Stimulated activated naive CD8-positive, alpha-beta T cell treated with anti-CD3 and anti-CD28 coated beads, Interleukin-15, amount 100 ng/mL, for 72 hours (primary cell): ENCODE measurements at regions not wholly inside any gene's neighbourhood (a gene's known extent, or its start where the extent isn't known, plus 50 kb on each side); places are given as distances from the start of the nearest gene placed in this dataset.

Experiments
- ATAC-seq: fragments of 150-1000 bp; cut with Tn5 transposase; 2 replicates; pipeline ENCODE4 v1.10.0; 2021; ENCODE audit warnings: mild to moderate bottlenecking, moderate library complexity
- DNase-seq, 2 donors: peaks; one replicate each; pipeline ENCODE4 v3.0.0; 2021 to 2022
- H3K27ac Mint-ChIP-seq, 2 donors: one replicate each; pipeline ENCODE4 v1.8.0; 2022; ENCODE audit warnings: mild to moderate bottlenecking in 2 of 2, mixed read lengths in 2 of 2, moderate library complexity in 2 of 2
- H3K27me3 Mint-ChIP-seq: one replicate; pipeline ENCODE4 v1.8.0; 2022; ENCODE audit warnings: mixed read lengths
- H3K4me1 Mint-ChIP-seq: one replicate; pipeline ENCODE4 v1.8.0; 2022; ENCODE audit warnings: mild to moderate bottlenecking, mixed read lengths
- H3K4me3 Mint-ChIP-seq, 2 donors: one replicate each; pipeline ENCODE4 v1.8.0; 2022; ENCODE audit warnings: mild to moderate bottlenecking in 2 of 2, mixed read lengths in 2 of 2, moderate library complexity in 1 of 2
- H3K9me3 Mint-ChIP-seq, 2 donors: one replicate each; pipeline ENCODE4 v1.8.0; 2022; ENCODE audit warnings: mixed read lengths in 2 of 2

GRCh38 chr5:86756839-86757238 is 139.1 kb downstream of the COX7C start:
- Mint-ChIP-seq H3K4me3 (no peak overlapping the region), H3K27ac (no peak overlapping the region), H3K4me1 (no peaks in the 10 kb centered on the region), H3K9me3 (peaks cover 7% of the 10 kb centered on the region in 2 donors), H3K27me3 (no peaks in the 10 kb centered on the region)
- DNase-seq = no peak
- ATAC-seq = no peak

GRCh38 chr5:86757824-86758223 is 140.1 kb downstream of the COX7C start:
- DNase-seq = no peak
- Mint-ChIP-seq H3K27me3 (no peaks in the 10 kb centered on the region), H3K4me1 (no peaks in the 10 kb centered on the region), H3K4me3 (no peak overlapping the region), H3K27ac (no peak overlapping the region), H3K9me3 (peaks cover 7% of the 10 kb centered on the region in 2 donors)
- ATAC-seq = no peak

- no peaks in the 10 kb centered on the region for H3K4me1 Mint-ChIP-seq
- H3K4me3 Mint-ChIP-seq = no peak overlapping the region
- H3K27ac Mint-ChIP-seq = no peak overlapping the region
- DNase-seq (no peak), ATAC-seq (no peak)
- H3K27me3 Mint-ChIP-seq = no peaks in the 10 kb centered on the region
- H3K9me3 Mint-ChIP-seq = peaks cover 7% of the 10 kb centered on the region in 2 donors
These were observed 142.9 kb downstream of the COX7C start for GRCh38 chr5:86760661-86761060.

GRCh38 chr5:86763929-86764328 is 146.2 kb downstream of the COX7C start:
- Mint-ChIP-seq H3K4me3 (no peak overlapping the region), H3K9me3 (peaks cover 0 to 1% of the 10 kb centered on the region in 2 donors), H3K4me1 (no peaks in the 10 kb centered on the region), H3K27me3 (no peaks in the 10 kb centered on the region), H3K27ac (no peak overlapping the region)
- ATAC-seq = no peak
- no peak for DNase-seq

GRCh38 chr5:86765778-86766502 is 148.2 kb downstream of the COX7C start:
- H3K27ac Mint-ChIP-seq = no peak overlapping the region
- ATAC-seq = no peak

GRCh38 chr5:86768699-86769202 is 151.0 kb downstream of the COX7C start:
- Mint-ChIP-seq H3K9me3 (peaks cover 0 to 10% of the 10 kb centered on the region in 2 donors), H3K27me3 (no peaks in the 10 kb centered on the region), H3K4me1 (no peaks in the 10 kb centered on the region), H3K4me3 (no peak overlapping the region), H3K27ac (no peak overlapping the region)
- ATAC-seq (no peak), DNase-seq (no peak)

More at GRCh38 chr5:86765778-86766502, 148.2 kb downstream of the COX7C start:
- Mint-ChIP-seq H3K27me3 (no peaks in the 10 kb centered on the region), H3K4me3 (no peak overlapping the region), H3K9me3 (peaks cover 0 to 10% of the 10 kb centered on the region in 2 donors), H3K4me1 (no peaks in the 10 kb centered on the region)
- DNase-seq = no peak

- no peak overlapping the region for H3K27ac Mint-ChIP-seq
- no peak for ATAC-seq
These were observed 162.3 kb downstream of the COX7C start for GRCh38 chr5:86780018-86780417.

GRCh38 chr5:86786955-86787354 is 169.2 kb downstream of the COX7C start:
- no peak for ATAC-seq
- Mint-ChIP-seq H3K9me3 (no peaks in the 10 kb centered on the region), H3K4me1 (no peaks in the 10 kb centered on the region), H3K27ac (no peak overlapping the region), H3K27me3 (no peaks in the 10 kb centered on the region), H3K4me3 (no peak overlapping the region)
- DNase-seq = no peak

More at GRCh38 chr5:86780018-86780417, 162.3 kb downstream of the COX7C start:
- H3K27me3 Mint-ChIP-seq = no peaks in the 10 kb centered on the region
- H3K4me1 Mint-ChIP-seq = no peaks in the 10 kb centered on the region
- H3K9me3 Mint-ChIP-seq = peaks cover 13 to 17% of the 10 kb centered on the region in 2 donors
- DNase-seq = no peak
- H3K4me3 Mint-ChIP-seq = no peak overlapping the region

GRCh38 chr5:86795659-86796058 is 177.9 kb downstream of the COX7C start:
- no peaks in the 10 kb centered on the region for H3K9me3 Mint-ChIP-seq
- no peak overlapping the region for H3K4me3 Mint-ChIP-seq
- H3K27ac Mint-ChIP-seq = no peak overlapping the region
- H3K4me1 Mint-ChIP-seq = no peaks in the 10 kb centered on the region
- ATAC-seq = no peak
- DNase-seq = no peak
- H3K27me3 Mint-ChIP-seq = no peaks in the 10 kb centered on the region

GRCh38 chr5:86797677-86798076 is 179.9 kb downstream of the COX7C start:
- Mint-ChIP-seq H3K27me3 (no peaks in the 10 kb centered on the region), H3K9me3 (no peaks in the 10 kb centered on the region), H3K4me1 (no peaks in the 10 kb centered on the region), H3K27ac (no peak overlapping the region), H3K4me3 (no peak overlapping the region)
- DNase-seq = no peak
- ATAC-seq = no peak

- no peak overlapping the region for H3K4me3 Mint-ChIP-seq
- no peak for DNase-seq
- no peaks in the 10 kb centered on the region for H3K27me3 Mint-ChIP-seq
- no peaks in the 10 kb centered on the region for H3K9me3 Mint-ChIP-seq
- no peaks in the 10 kb centered on the region for H3K4me1 Mint-ChIP-seq
- no peak for ATAC-seq
- no peak overlapping the region for H3K27ac Mint-ChIP-seq
These were observed 188.5 kb downstream of the COX7C start for GRCh38 chr5:86806206-86806605.

GRCh38 chr5:86807046-86808031 is 189.6 kb downstream of the COX7C start:
- no peaks in the 10 kb centered on the region for H3K9me3 Mint-ChIP-seq
- no peaks in the 10 kb centered on the region for H3K4me1 Mint-ChIP-seq
- H3K4me3 Mint-ChIP-seq = no peak overlapping the region
- DNase-seq (no peak), ATAC-seq (no peak)
- no peaks in the 10 kb centered on the region for H3K27me3 Mint-ChIP-seq
- H3K27ac Mint-ChIP-seq = no peak overlapping the region

- no peaks in the 10 kb centered on the region for H3K4me1 Mint-ChIP-seq
- no peak overlapping the region for H3K27ac Mint-ChIP-seq
- H3K9me3 Mint-ChIP-seq = no peaks in the 10 kb centered on the region
- DNase-seq (no peak), ATAC-seq (no peak)
- no peak overlapping the region for H3K4me3 Mint-ChIP-seq
- H3K27me3 Mint-ChIP-seq = no peaks in the 10 kb centered on the region
These were observed 196.6 kb downstream of the COX7C start for GRCh38 chr5:86814315-86814714.

- DNase-seq (no peak), ATAC-seq (no peak)
- H3K9me3 Mint-ChIP-seq = no peaks in the 10 kb centered on the region
- H3K27me3 Mint-ChIP-seq = no peaks in the 10 kb centered on the region
- H3K27ac Mint-ChIP-seq = no peak overlapping the region
- H3K4me1 Mint-ChIP-seq = no peaks in the 10 kb centered on the region
- H3K4me3 Mint-ChIP-seq = no peak overlapping the region
These were observed 197.2 kb downstream of the COX7C start for GRCh38 chr5:86814907-86815306.

GRCh38 chr5:86824637-86825036 is 206.9 kb downstream of the COX7C start:
- H3K4me1 Mint-ChIP-seq = no peaks in the 10 kb centered on the region
- ATAC-seq (no peak), DNase-seq (no peak)
- no peaks in the 10 kb centered on the region for H3K27me3 Mint-ChIP-seq
- H3K4me3 Mint-ChIP-seq = no peak overlapping the region
- peaks cover 0 to 7% of the 10 kb centered on the region in 2 donors for H3K9me3 Mint-ChIP-seq
- H3K27ac Mint-ChIP-seq = no peak overlapping the region

- ATAC-seq = no peak
- Mint-ChIP-seq H3K27ac (no peak overlapping the region), H3K27me3 (no peaks in the 10 kb centered on the region)
These were observed 213.4 kb downstream of the COX7C start for GRCh38 chr5:86831128-86831527.

More at GRCh38 chr5:86831128-86831527, 213.4 kb downstream of the COX7C start:
- H3K4me1 Mint-ChIP-seq = no peaks in the 10 kb centered on the region
- peaks cover 0 to 13% of the 10 kb centered on the region in 2 donors for H3K9me3 Mint-ChIP-seq
- DNase-seq = no peak
- no peak overlapping the region for H3K4me3 Mint-ChIP-seq
